Type B pancreatic cell (in vitro differentiated cells): ENCODE measurements at regions not wholly inside any gene's neighbourhood (a gene's known extent, or its start where the extent isn't known, plus 50 kb on each side); places are given as distances from the start of the nearest gene placed in this dataset.

Experiments
- DNase-seq: peaks from one replicate; pipeline ENCODE4 v3.0.0; 2021; ENCODE audit warnings: mixed read lengths; ENCODE audit not compliant: unreplicated experiment; ENCODE audit errors: extremely low spot score
- H3K27ac Mint-ChIP-seq: 2 replicates; pipeline ENCODE4 v1.8.0; 2021; ENCODE audit warnings: mild to moderate bottlenecking, mixed read lengths
- H3K27me3 Mint-ChIP-seq: 2 replicates; pipeline ENCODE4 v1.8.0; 2021; ENCODE audit warnings: mixed read lengths
- H3K36me3 Mint-ChIP-seq: 2 replicates; pipeline ENCODE4 v1.8.0; 2021; ENCODE audit warnings: mixed read lengths
- H3K4me1 Mint-ChIP-seq: one replicate; pipeline ENCODE4 v1.8.0; 2021; ENCODE audit warnings: mixed read lengths; ENCODE audit not compliant: unreplicated experiment
- H3K4me3 Mint-ChIP-seq: 2 replicates; pipeline ENCODE4 v1.8.0; 2021; ENCODE audit warnings: mild to moderate bottlenecking, mixed read lengths
- H3K9me3 Mint-ChIP-seq: 2 replicates; pipeline ENCODE4 v1.8.0; 2021; ENCODE audit warnings: mixed read lengths
- CTCF ChIP-seq: fragments of 200-600 bp; sonication (generic); conservative IDR thresholded peaks from 2 replicates; pipeline ENCODE4 v1.5.0; 2021; ENCODE audit warnings: antibody characterized with exemption, mild to moderate bottlenecking

DNA sequence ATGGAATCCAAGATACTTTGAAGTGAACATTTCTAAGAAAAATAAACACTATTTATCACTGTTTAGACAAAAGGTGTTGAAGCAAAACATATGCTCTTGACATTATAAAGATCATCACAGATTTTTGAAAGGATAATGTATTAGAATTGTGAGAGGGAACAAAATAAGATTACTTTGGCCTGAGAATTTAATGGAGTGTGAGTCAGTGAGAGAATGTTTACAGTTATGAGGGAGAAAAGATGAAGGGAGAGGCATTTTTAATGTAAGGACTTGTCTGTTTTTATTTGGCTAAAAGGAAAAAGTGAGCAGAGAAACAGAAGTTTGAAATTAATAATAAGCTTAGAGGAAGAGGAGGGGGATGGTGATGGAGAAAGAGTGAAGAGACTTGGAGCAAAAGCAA, 1010.1 kb downstream of the EFNA5 start:
- TF ChIP-seq CTCF, result no peak
- peaks cover 6% of the 10 kb centered on the region for H3K4me1 Mint-ChIP-seq
- H3K27ac Mint-ChIP-seq, result no peak overlapping the region
- H3K4me3 Mint-ChIP-seq, result no peak overlapping the region
- no peaks in the 10 kb centered on the region for H3K9me3 Mint-ChIP-seq
- no peak for DNase-seq
- H3K27me3 Mint-ChIP-seq, result no peaks in the 10 kb centered on the region
- H3K36me3 Mint-ChIP-seq, result no peaks in the 10 kb centered on the region

GRCh38 chr5:106658150-106658549, 1012.6 kb downstream of the EFNA5 start:
- Mint-ChIP-seq H3K4me3 (no peak overlapping the region), H3K27ac (no peak overlapping the region), H3K27me3 (no peaks in the 10 kb centered on the region), H3K4me1 (peaks cover 6% of the 10 kb centered on the region), H3K36me3 (no peaks in the 10 kb centered on the region), H3K9me3 (peaks cover 7% of the 10 kb centered on the region)
- DNase-seq, result no peak
- no peak for TF ChIP-seq CTCF

- no peak overlapping the region for H3K4me3 Mint-ChIP-seq
- no peak for TF ChIP-seq CTCF
- peaks cover 6% of the 10 kb centered on the region for H3K4me1 Mint-ChIP-seq
These were observed 1013.9 kb downstream of the EFNA5 start for GRCh38 chr5:106656821-106657220.

DNA sequence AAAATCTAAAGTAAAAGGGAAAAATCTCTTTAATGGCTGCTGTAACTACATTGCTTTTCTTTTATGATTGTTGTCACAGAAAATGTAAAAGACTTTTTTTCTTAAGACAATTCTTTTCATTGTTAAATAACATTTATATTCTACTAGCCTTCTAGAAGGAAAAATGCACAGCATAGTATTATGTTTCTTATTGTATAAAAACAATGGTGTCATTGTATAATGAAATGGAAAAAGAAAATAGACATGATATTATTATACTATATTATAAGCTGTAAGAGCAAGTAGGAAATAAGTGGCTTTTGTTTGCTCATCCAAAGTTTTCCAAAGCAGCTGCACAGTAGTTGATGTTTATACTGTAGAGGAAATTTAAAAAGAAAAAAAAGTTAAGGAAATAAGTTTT, 1021.7 kb downstream of the EFNA5 start:
- TF ChIP-seq CTCF, result no peak
- H3K4me1 Mint-ChIP-seq, result no peaks in the 10 kb centered on the region
- no peak for DNase-seq
- no peaks in the 10 kb centered on the region for H3K27me3 Mint-ChIP-seq
- peaks cover 8% of the 10 kb centered on the region for H3K9me3 Mint-ChIP-seq
- no peak overlapping the region for H3K27ac Mint-ChIP-seq
- no peak overlapping the region for H3K4me3 Mint-ChIP-seq
- H3K36me3 Mint-ChIP-seq, result no peaks in the 10 kb centered on the region

More at GRCh38 chr5:106656821-106657220, 1013.9 kb downstream of the EFNA5 start:
- no peak overlapping the region for H3K27ac Mint-ChIP-seq
- DNase-seq, result no peak
- H3K36me3 Mint-ChIP-seq, result no peaks in the 10 kb centered on the region
- H3K27me3 Mint-ChIP-seq, result no peaks in the 10 kb centered on the region
- H3K9me3 Mint-ChIP-seq, result peaks cover 15% of the 10 kb centered on the region

GRCh38 chr5:106648401-106648800, 1022.3 kb downstream of the EFNA5 start:
- Mint-ChIP-seq H3K27me3 (no peaks in the 10 kb centered on the region), H3K27ac (no peak overlapping the region), H3K9me3 (peaks cover 8% of the 10 kb centered on the region), H3K4me1 (no peaks in the 10 kb centered on the region), H3K36me3 (no peaks in the 10 kb centered on the region), H3K4me3 (no peak overlapping the region)
- DNase-seq, result no peak
- no peak for TF ChIP-seq CTCF

DNA sequence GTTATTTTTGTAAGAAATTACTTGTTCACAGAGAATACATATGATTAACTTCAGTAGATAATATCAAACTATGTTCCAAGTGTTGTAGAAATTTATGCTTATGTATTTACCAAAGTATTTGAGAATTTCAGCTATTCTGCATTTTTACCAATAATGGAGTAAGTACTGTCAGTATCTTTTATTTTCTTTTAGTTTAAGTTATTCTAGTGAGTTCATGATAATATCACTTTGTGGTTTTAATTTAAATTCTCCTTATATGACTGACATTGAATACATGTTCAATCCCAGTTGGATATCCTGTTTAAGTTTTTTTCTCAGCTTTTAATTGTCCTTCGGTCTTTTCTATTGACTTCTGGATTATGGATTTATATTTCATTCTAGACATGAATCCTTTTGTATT, 1024.6 kb downstream of the EFNA5 start:
- no peaks in the 10 kb centered on the region for H3K9me3 Mint-ChIP-seq
- no peak overlapping the region for H3K27ac Mint-ChIP-seq
- no peaks in the 10 kb centered on the region for H3K4me1 Mint-ChIP-seq
- no peaks in the 10 kb centered on the region for H3K36me3 Mint-ChIP-seq
- DNase-seq, result no peak
- no peak for TF ChIP-seq CTCF
- no peak overlapping the region for H3K4me3 Mint-ChIP-seq
- H3K27me3 Mint-ChIP-seq, result no peaks in the 10 kb centered on the region
